ENCODE measurements at regions not wholly inside any gene's neighbourhood (a gene's known extent, or its start where the extent isn't known, plus 50 kb on each side); places are given as distances from the start of the nearest gene placed in this dataset.

DNA sequence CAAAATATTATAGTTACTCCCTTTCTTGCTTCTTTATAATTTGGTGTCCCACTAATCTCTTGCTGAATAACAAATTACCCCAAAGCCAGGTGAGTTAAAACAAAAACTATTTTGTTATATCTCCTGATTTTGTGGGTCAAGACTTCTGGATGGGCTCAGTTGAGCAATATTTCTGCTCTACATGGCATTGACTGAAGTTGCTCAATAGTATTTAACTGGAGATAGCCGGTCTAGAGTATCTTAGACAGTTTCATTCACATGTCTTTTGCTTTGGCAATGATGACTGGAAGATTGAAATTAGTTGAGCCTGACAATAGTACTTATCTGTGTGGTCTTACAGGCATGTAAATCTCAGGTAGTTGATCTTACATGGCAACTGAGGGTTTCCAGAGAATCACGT lies 51.0 kb upstream of the TP63 start:
- Histone ChIP-seq H3K4me3 (no peak overlapping the region), H3K4me2 (ENCODE audit: insufficient read depth, low read length) (no peak overlapping the region), H3K36me3 (ENCODE audit: control insufficient read depth, insufficient read depth, low read length) (no peaks in the 10 kb centered on the region), H3K9me3 (replicated peaks; ENCODE audit: control insufficient read depth, insufficient read depth, low read depth, low read length) (no peaks in the 10 kb centered on the region), H3K79me2 (ENCODE audit: control insufficient read depth, insufficient read depth, low read length) (no peaks in the 10 kb centered on the region), H4K20me1 (replicated peaks; ENCODE audit: control insufficient read depth, insufficient read depth, low read length) (no peaks in the 10 kb centered on the region), H3K27ac (ENCODE audit: extremely low read depth, low read depth, low read length) (no peak overlapping the region), H3K9ac (ENCODE audit: insufficient read depth in 1 of 2, low read depth in 2 of 2, low read length in 2 of 2) (no peak overlapping the region), H2AFZ (ENCODE audit: low read depth, low read length) (no peak overlapping the region), H3K27me3 (ENCODE audit: control insufficient read depth in 2 of 2, insufficient read depth in 2 of 2, low read length in 2 of 2) (no peaks in the 10 kb centered on the region), H3K4me1 (replicated peaks in 1 of 2; ENCODE audit: control insufficient read depth in 2 of 2, insufficient read depth in 2 of 2, low read length in 2 of 2) (no peaks in the 10 kb centered on the region), H3K9me1 (ENCODE audit: control insufficient read depth, insufficient read depth, low read length) (no peaks in the 10 kb centered on the region)
- no TSS peak for BruUV-seq (replicated peaks)
- intact Hi-C loops (cut with micrococcal nuclease) (no loop called here), in situ Hi-C loops (cut with MboI) (no loop called here)
- TF ChIP-seq TAF1 (IDR thresholded peaks at IDR 0.05; ENCODE audit: control insufficient read depth, extremely low read depth, insufficient read depth, low read length, severe bottlenecking): no peak
- TF ChIP-seq RFX7 (CRISPR knock-in tag; IDR thresholded peaks at IDR 0.05): no peak
- no peak for TF ChIP-seq ATF4 (CRISPR knock-in tag; IDR thresholded peaks at IDR 0.05)
- no peak for TF ChIP-seq MCM2 (IDR thresholded peaks at IDR 0.05; ENCODE audit: low read depth)
- TF ChIP-seq, protein P1, sequence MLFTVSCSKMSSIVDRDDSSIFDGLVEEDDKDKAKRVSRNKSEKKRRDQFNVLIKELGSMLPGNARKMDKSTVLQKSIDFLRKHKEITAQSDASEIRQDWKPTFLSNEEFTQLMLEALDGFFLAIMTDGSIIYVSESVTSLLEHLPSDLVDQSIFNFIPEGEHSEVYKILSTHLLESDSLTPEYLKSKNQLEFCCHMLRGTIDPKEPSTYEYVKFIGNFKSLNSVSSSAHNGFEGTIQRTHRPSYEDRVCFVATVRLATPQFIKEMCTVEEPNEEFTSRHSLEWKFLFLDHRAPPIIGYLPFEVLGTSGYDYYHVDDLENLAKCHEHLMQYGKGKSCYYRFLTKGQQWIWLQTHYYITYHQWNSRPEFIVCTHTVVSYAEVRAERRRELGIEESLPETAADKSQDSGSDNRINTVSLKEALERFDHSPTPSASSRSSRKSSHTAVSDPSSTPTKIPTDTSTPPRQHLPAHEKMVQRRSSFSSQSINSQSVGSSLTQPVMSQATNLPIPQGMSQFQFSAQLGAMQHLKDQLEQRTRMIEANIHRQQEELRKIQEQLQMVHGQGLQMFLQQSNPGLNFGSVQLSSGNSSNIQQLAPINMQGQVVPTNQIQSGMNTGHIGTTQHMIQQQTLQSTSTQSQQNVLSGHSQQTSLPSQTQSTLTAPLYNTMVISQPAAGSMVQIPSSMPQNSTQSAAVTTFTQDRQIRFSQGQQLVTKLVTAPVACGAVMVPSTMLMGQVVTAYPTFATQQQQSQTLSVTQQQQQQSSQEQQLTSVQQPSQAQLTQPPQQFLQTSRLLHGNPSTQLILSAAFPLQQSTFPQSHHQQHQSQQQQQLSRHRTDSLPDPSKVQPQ (CRISPR knock-in tag; IDR thresholded peaks at IDR 0.05; ENCODE audit: borderline replicate concordance): no peak
- TF ChIP-seq SRF (CRISPR knock-in tag; IDR thresholded peaks at IDR 0.05): no peak
- TF ChIP-seq, protein P2, sequence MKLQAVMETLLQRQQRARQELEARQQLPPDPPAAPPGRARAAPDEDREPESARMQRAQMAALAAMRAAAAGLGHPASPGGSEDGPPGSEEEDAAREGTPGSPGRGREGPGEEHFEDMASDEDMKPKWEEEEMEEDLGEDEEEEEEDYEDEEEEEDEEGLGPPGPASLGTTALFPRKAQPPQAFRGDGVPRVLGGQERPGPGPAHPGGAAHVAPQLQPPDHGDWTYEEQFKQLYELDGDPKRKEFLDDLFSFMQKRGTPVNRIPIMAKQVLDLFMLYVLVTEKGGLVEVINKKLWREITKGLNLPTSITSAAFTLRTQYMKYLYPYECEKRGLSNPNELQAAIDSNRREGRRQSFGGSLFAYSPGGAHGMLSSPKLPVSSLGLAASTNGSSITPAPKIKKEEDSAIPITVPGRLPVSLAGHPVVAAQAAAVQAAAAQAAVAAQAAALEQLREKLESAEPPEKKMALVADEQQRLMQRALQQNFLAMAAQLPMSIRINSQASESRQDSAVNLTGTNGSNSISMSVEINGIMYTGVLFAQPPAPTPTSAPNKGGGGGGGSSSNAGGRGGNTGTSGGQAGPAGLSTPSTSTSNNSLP (IDR thresholded peaks at IDR 0.05; ENCODE audit: borderline replicate concordance, low read depth, low read length): no peak
- TF ChIP-seq ELK3 (CRISPR knock-in tag; IDR thresholded peaks at IDR 0.05): no peak
- no peak for TF ChIP-seq ZFP1 (CRISPR knock-in tag; IDR thresholded peaks at IDR 0.05)
- no peak for TF ChIP-seq ZNF253 (CRISPR knock-in tag; conservative IDR thresholded peaks at IDR 0.05)
- TF ChIP-seq CGGBP1 (CRISPR knock-in tag; IDR thresholded peaks at IDR 0.05): no peak
- TF ChIP-seq SMC3 (conservative IDR thresholded peaks at IDR 0.05; ENCODE audit: insufficient read depth, low read depth, low read length): no peak
- no peak for TF ChIP-seq FUS (optimal IDR thresholded peaks at IDR 0.05; ENCODE audit: low read depth, low read length)
- 0% methylated on average over 2 of the region's 2 CpGs for WGBS (ENCODE audit: insufficient coverage, low coverage, missing lambda C conversion rate)
- POLR2A ChIA-PET: no interaction called here
- no peak for FAIRE-seq
- CTCF ChIA-PET (ENCODE audit: low intra/inter-chr PET ratio): no interaction called here
- no peak for ATAC-seq
- DNase-seq (ENCODE audit: extremely low read depth in 1 of 4, low spot score in 3 of 4): no peak

All from K562 (cell line).